NCI-H2029 treated with DMSO at 0.1 percent for 48 hours (cell line): ENCODE measurements at regions not wholly inside any gene's neighbourhood (a gene's known extent, or its start where the extent isn't known, plus 50 kb on each side); places are given as distances from the start of the nearest gene placed in this dataset.
"Not testable (repeated sequence)": the region's sequence is repeated elsewhere in the genome, so short reads cannot be mapped to it uniquely, and the experiment has no call there.

ENCODE experiments used
- DNase-seq: peaks from one replicate; lab custom pipeline; 2025; lab: John Stamatoyannopoulos, UW

- DNase-seq = no peak
Observed at GRCh38 chr7:69436946-69437345, 161.3 kb upstream of the AUTS2 start.

- DNase-seq = no peak
Observed at GRCh38 chr7:69438584-69439412, 159.5 kb upstream of the AUTS2 start.

GRCh38 chr7:69439636-69440325, 158.5 kb upstream of the AUTS2 start:
- DNase-seq = no peak

- DNase-seq = no peak
Observed at GRCh38 chr7:69440976-69441375, 157.3 kb upstream of the AUTS2 start.

GRCh38 chr7:69443136-69443535, 155.1 kb upstream of the AUTS2 start:
- no peak for DNase-seq

- no peak for DNase-seq
Observed at GRCh38 chr7:69445541-69445940, 152.7 kb upstream of the AUTS2 start.

- not testable (repeated sequence) for DNase-seq
Observed at GRCh38 chr7:69446213-69446612, 152.1 kb upstream of the AUTS2 start.

GRCh38 chr7:69448071-69448470, 150.2 kb upstream of the AUTS2 start:
- DNase-seq = no peak

- no peak for DNase-seq
Observed at GRCh38 chr7:69450456-69450855, 147.8 kb upstream of the AUTS2 start.

- DNase-seq = no peak
Observed at GRCh38 chr7:69451715-69452114, 146.6 kb upstream of the AUTS2 start.

GRCh38 chr7:69452797-69453196, 145.5 kb upstream of the AUTS2 start:
- DNase-seq = no peak

- DNase-seq = peak; percentile 81
Observed at GRCh38 chr7:69457595-69458504, 140.4 kb upstream of the AUTS2 start.

GRCh38 chr7:69464035-69464434, 134.2 kb upstream of the AUTS2 start:
- DNase-seq = no peak

- DNase-seq = no peak
Observed at GRCh38 chr7:69465262-69465661, 133.0 kb upstream of the AUTS2 start.

GRCh38 chr7:69467826-69468225, 130.4 kb upstream of the AUTS2 start:
- no peak for DNase-seq

- no peak for DNase-seq
Observed at GRCh38 chr7:69476416-69476815, 121.9 kb upstream of the AUTS2 start.

GRCh38 chr7:69482676-69483075, 115.6 kb upstream of the AUTS2 start:
- no peak for DNase-seq

GRCh38 chr7:69489533-69489932, 108.7 kb upstream of the AUTS2 start:
- no peak for DNase-seq

- DNase-seq = no peak
Observed at GRCh38 chr7:69498671-69499070, 99.6 kb upstream of the AUTS2 start.

- DNase-seq = no peak
Observed at GRCh38 chr7:69502358-69502757, 95.9 kb upstream of the AUTS2 start.

GRCh38 chr7:69504733-69505420, 93.4 kb upstream of the AUTS2 start:
- DNase-seq = no peak

- DNase-seq = peak; percentile 2
Observed at GRCh38 chr7:69508736-69509135, 89.5 kb upstream of the AUTS2 start.
